ENCODE measurements at regions not wholly inside any gene's neighbourhood (a gene's known extent, or its start where the extent isn't known, plus 50 kb on each side); places are given as distances from the start of the nearest gene placed in this dataset.

DNA sequence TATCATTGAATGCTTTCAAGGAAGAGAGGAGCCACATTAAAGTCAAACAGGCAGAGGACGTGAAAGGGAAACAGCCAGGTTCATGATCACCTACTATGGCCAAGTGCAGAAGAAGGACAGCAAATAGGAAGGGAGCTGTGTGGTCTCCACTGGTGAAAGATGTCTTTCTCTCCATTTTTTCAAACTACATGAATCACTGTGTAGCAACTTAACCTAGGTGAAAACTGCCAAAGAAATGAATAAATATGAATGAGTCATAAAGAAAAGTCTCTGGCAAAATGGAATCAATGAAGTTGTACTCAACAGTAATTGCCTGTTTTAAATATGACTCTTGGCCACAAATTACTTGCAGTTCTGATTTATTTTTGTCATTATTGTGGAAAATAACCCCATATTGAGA lies 452.6 kb upstream of the PKDCC start:
- H3K36me3 ChIP-seq (ENCODE audit: control insufficient read depth, insufficient read depth, low read length) = no peaks in the 10 kb centered on the region
- no peaks in the 10 kb centered on the region for H3K79me2 ChIP-seq (ENCODE audit: control insufficient read depth, insufficient read depth, low read length)
- H3K27ac ChIP-seq (ENCODE audit: insufficient read depth, low read length) = no peak overlapping the region
- H3K9me3 ChIP-seq (ENCODE audit: control insufficient read depth, insufficient read depth, low read depth, low read length) = no peaks in the 10 kb centered on the region
- no peaks in the 10 kb centered on the region for H3K27me3 ChIP-seq (ENCODE audit: control insufficient read depth, insufficient read depth, low read length)
- H3K4me2 ChIP-seq (ENCODE audit: extremely low read depth, insufficient read depth, low read length) = no peak overlapping the region
- H4K20me1 ChIP-seq (ENCODE audit: control insufficient read depth, extremely low read depth, insufficient read depth, low read length) = no peaks in the 10 kb centered on the region
- H3K4me1 ChIP-seq (ENCODE audit: control insufficient read depth, extremely low read depth, insufficient read depth, low read length) = no peaks in the 10 kb centered on the region
- TF ChIP-seq EZH2 (IDR thresholded peaks at IDR 0.05; ENCODE audit: low read length, missing control alignments) = no peak
- TF ChIP-seq, protein P1, sequence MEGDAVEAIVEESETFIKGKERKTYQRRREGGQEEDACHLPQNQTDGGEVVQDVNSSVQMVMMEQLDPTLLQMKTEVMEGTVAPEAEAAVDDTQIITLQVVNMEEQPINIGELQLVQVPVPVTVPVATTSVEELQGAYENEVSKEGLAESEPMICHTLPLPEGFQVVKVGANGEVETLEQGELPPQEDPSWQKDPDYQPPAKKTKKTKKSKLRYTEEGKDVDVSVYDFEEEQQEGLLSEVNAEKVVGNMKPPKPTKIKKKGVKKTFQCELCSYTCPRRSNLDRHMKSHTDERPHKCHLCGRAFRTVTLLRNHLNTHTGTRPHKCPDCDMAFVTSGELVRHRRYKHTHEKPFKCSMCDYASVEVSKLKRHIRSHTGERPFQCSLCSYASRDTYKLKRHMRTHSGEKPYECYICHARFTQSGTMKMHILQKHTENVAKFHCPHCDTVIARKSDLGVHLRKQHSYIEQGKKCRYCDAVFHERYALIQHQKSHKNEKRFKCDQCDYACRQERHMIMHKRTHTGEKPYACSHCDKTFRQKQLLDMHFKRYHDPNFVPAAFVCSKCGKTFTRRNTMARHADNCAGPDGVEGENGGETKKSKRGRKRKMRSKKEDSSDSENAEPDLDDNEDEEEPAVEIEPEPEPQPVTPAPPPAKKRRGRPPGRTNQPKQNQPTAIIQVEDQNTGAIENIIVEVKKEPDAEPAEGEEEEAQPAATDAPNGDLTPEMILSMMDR (conservative IDR thresholded peaks at IDR 0.05 in 1 of 2, IDR thresholded peaks at IDR 0.05 in 1 of 2; ENCODE audit: low read depth in 1 of 2, low read length in 2 of 2) = no peak
- no peak overlapping the region for H2AFZ ChIP-seq (ENCODE audit: low read length)
- no peak overlapping the region for H3K9ac ChIP-seq (ENCODE audit: insufficient read depth, low read length)
- DNase-seq (ENCODE audit: low read depth in 2 of 2) = peak; percentile 8 to 31
- H3K4me3 ChIP-seq (replicated peaks in 1 of 4; ENCODE audit: control extremely low read depth in 1 of 4, insufficient read depth in 1 of 4, low read depth in 3 of 4, low read length in 4 of 4) = no peak overlapping the region

DNA sequence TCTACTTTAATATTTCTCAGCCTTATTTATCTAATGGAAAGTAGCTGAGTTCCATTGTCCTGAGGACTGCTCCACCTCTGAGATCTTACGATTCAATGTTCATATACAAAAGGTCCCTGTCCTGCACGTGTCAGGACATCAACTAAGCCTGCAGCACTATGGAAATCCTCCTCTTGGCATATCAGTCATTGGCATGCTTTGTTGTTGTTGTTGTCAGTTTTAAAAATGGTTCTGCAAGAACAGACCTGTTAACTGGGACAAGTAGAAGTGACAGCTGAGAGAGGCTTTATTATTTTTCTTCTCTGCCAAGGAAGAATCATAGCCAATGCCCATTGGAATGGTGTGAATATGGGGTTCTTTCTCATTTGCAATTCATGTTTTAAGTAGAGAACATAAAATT lies 450.1 kb upstream of the PKDCC start:
- Histone ChIP-seq H3K27me3 (ENCODE audit: control insufficient read depth, insufficient read depth, low read length) (no peaks in the 10 kb centered on the region), H3K9me3 (ENCODE audit: control insufficient read depth, insufficient read depth, low read depth, low read length) (no peaks in the 10 kb centered on the region), H2AFZ (ENCODE audit: low read length) (no peak overlapping the region), H3K27ac (ENCODE audit: insufficient read depth, low read length) (no peak overlapping the region), H4K20me1 (ENCODE audit: control insufficient read depth, extremely low read depth, insufficient read depth, low read length) (no peaks in the 10 kb centered on the region), H3K9ac (ENCODE audit: insufficient read depth, low read length) (no peak overlapping the region), H3K4me3 (replicated peaks in 1 of 4; ENCODE audit: control extremely low read depth in 1 of 4, insufficient read depth in 1 of 4, low read depth in 3 of 4, low read length in 4 of 4) (no peak overlapping the region), H3K4me2 (ENCODE audit: extremely low read depth, insufficient read depth, low read length) (no peak overlapping the region), H3K4me1 (ENCODE audit: control insufficient read depth, extremely low read depth, insufficient read depth, low read length) (no peaks in the 10 kb centered on the region), H3K36me3 (ENCODE audit: control insufficient read depth, insufficient read depth, low read length) (no peaks in the 10 kb centered on the region), H3K79me2 (ENCODE audit: control insufficient read depth, insufficient read depth, low read length) (no peaks in the 10 kb centered on the region)
- TF ChIP-seq, protein P1 (conservative IDR thresholded peaks at IDR 0.05 in 1 of 2, IDR thresholded peaks at IDR 0.05 in 1 of 2; ENCODE audit: low read depth in 1 of 2, low read length in 2 of 2) = no peak
- TF ChIP-seq EZH2 (IDR thresholded peaks at IDR 0.05; ENCODE audit: low read length, missing control alignments) = no peak
- no peak for DNase-seq (ENCODE audit: low read depth in 2 of 2)

DNA sequence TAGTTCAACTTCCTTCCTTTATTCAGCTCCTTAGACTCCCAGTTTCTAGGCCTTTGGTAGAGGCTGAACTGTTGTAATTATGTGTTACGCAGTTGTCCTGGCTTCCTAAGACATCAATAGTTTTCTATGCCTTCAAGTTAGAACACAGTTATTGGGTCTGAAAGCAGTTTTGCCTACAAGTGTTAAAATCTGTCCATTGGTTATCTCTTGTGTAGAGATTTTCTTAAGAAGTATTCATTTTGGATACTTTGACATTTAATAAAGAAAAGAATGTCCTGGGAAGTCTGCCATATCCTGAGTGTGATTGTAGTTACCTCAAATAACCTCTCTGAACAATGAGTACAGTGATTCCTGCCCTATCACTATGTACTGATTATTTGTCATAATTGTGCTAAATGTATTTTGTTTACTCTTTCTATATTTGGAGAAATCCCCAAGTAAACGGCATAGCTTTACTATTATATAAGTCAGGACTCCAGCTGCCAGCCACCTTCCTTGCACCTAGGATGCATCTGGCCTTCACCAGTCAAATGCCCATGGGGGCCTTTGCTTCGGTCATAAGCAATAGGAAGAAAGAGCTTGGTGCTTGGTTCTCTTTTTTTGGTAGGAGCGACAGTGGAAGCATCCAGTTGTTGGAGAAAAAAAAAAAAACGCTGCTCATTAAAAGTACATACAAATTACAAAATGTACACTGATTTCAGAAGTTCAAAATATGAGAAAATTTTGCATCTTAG lies 449.5 kb upstream of the PKDCC start:
- Histone ChIP-seq H4K20me1 (ENCODE audit: control insufficient read depth, extremely low read depth, insufficient read depth, low read length) (no peaks in the 10 kb centered on the region), H3K4me1 (ENCODE audit: control insufficient read depth, extremely low read depth, insufficient read depth, low read length) (no peaks in the 10 kb centered on the region), H3K79me2 (ENCODE audit: control insufficient read depth, insufficient read depth, low read length) (no peaks in the 10 kb centered on the region), H3K9ac (ENCODE audit: insufficient read depth, low read length) (no peak overlapping the region), H2AFZ (ENCODE audit: low read length) (no peak overlapping the region), H3K36me3 (ENCODE audit: control insufficient read depth, insufficient read depth, low read length) (no peaks in the 10 kb centered on the region), H3K27ac (ENCODE audit: insufficient read depth, low read length) (no peak overlapping the region), H3K27me3 (ENCODE audit: control insufficient read depth, insufficient read depth, low read length) (no peaks in the 10 kb centered on the region), H3K4me3 (replicated peaks in 1 of 4; ENCODE audit: control extremely low read depth in 1 of 4, insufficient read depth in 1 of 4, low read depth in 3 of 4, low read length in 4 of 4) (no peak overlapping the region), H3K9me3 (ENCODE audit: control insufficient read depth, insufficient read depth, low read depth, low read length) (no peaks in the 10 kb centered on the region), H3K4me2 (ENCODE audit: extremely low read depth, insufficient read depth, low read length) (no peak overlapping the region)
- peak; percentile 6 to 38 for DNase-seq (ENCODE audit: low read depth in 2 of 2)
- no peak for TF ChIP-seq EZH2 (IDR thresholded peaks at IDR 0.05; ENCODE audit: low read length, missing control alignments)
- TF ChIP-seq, protein P1 (conservative IDR thresholded peaks at IDR 0.05 in 1 of 2, IDR thresholded peaks at IDR 0.05 in 1 of 2; ENCODE audit: low read depth in 1 of 2, low read length in 2 of 2) = no peak

All from fibroblast of lung (primary cell).